Suprapubic skin (tissue), 4 donors: ENCODE measurements at regions not wholly inside any gene's neighbourhood (a gene's known extent, or its start where the extent isn't known, plus 50 kb on each side); places are given as distances from the start of the nearest gene placed in this dataset.

Experiments used
- DNase-seq, 2 donors: peaks; one replicate each; pipeline ENCODE4 v3.0.0-alpha.2; 2019; ENCODE audit warnings: low spot score in 2 of 2
- H3K27ac ChIP-seq: fragments of 200-600 bp; sonication (generic); one replicate; pipeline ENCODE4 v1.5.1; 2019
- H3K27me3 ChIP-seq: fragments of 200-600 bp; sonication (generic); one replicate; pipeline ENCODE4 v1.5.1; 2019
- H3K36me3 ChIP-seq: fragments of 200-600 bp; sonication (generic); one replicate; pipeline ENCODE4 v1.5.1; 2019
- H3K4me1 ChIP-seq: fragments of 200-600 bp; sonication (generic); one replicate; pipeline ENCODE4 v1.5.1; 2019
- H3K4me3 ChIP-seq: fragments of 200-600 bp; sonication (generic); one replicate; pipeline ENCODE4 v1.5.1; 2019; ENCODE audit warnings: mild to moderate bottlenecking
- H3K9me3 ChIP-seq: fragments of 200-600 bp; sonication (generic); one replicate; pipeline ENCODE4 v1.5.1; 2019
- EP300 ChIP-seq: sonication (generic); formaldehyde crosslinking; IDR thresholded peaks from one replicate; pipeline ENCODE4 v1.6.1; 2017; ENCODE audit warnings: antibody characterized with exemption
- POLR2A ChIP-seq, 2 donors: fragments of 450-650 bp; IDR thresholded peaks; one replicate each; pipeline ENCODE4 v1.6.1; 2017; ENCODE audit warnings: antibody characterized with exemption in 2 of 2, mild to moderate bottlenecking in 2 of 2, moderate library complexity in 2 of 2
- POLR2AphosphoS5 ChIP-seq, 3 donors: sonication (generic); formaldehyde crosslinking; IDR thresholded peaks; one replicate each; pipeline ENCODE4 v1.6.1; 2017; ENCODE audit warnings: antibody characterized with exemption in 3 of 3
- WGBS: methylation state at CpG from one replicate; pipeline ENCODE4 v1.1.5; 2018; 5-methylcytosine and 5-hydroxymethylcytosine counted together
- TF ChIP-seq, protein P1 (sequence below), 2 donors: fragments of 200-600 bp in 1 of 2; fragments of 450-650 bp in 1 of 2; sonication (generic) in 1 of 2; IDR thresholded peaks; one replicate each; pipeline ENCODE4 v1.5.1; 2016 to 2019; ENCODE audit warnings: antibody characterized with exemption in 2 of 2, mild to moderate bottlenecking in 1 of 2, moderate library complexity in 1 of 2

DNA sequence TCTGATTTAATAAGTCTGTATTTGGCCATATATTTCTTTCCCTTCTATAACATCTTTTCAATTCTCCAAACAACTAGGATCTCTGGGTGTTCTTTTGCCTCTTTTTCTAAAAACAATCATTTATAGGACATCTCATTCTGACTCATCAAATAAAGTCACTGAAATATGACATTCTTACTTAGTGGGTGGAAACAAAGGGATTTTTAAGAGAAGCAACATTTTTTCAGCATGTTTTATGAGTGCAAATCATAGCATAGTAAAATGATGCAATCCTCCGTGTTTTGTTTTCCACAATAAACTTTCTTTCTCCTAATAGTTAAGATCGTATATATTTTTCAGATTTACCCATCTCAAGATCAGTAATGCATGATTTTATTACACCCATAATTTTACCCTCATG lies 179.8 kb downstream of the SPCS3 start:
- H3K4me3 ChIP-seq: no peak overlapping the region
- no peaks in the 10 kb centered on the region for H3K9me3 ChIP-seq
- no peaks in the 10 kb centered on the region for H3K4me1 ChIP-seq
- no peaks in the 10 kb centered on the region for H3K27me3 ChIP-seq
- 49% methylated on average over 2 of the region's 2 CpGs for WGBS
- no peak for TF ChIP-seq POLR2AphosphoS5 (IDR thresholded peaks at IDR 0.05)
- TF ChIP-seq, protein P1, sequence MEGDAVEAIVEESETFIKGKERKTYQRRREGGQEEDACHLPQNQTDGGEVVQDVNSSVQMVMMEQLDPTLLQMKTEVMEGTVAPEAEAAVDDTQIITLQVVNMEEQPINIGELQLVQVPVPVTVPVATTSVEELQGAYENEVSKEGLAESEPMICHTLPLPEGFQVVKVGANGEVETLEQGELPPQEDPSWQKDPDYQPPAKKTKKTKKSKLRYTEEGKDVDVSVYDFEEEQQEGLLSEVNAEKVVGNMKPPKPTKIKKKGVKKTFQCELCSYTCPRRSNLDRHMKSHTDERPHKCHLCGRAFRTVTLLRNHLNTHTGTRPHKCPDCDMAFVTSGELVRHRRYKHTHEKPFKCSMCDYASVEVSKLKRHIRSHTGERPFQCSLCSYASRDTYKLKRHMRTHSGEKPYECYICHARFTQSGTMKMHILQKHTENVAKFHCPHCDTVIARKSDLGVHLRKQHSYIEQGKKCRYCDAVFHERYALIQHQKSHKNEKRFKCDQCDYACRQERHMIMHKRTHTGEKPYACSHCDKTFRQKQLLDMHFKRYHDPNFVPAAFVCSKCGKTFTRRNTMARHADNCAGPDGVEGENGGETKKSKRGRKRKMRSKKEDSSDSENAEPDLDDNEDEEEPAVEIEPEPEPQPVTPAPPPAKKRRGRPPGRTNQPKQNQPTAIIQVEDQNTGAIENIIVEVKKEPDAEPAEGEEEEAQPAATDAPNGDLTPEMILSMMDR (IDR thresholded peaks at IDR 0.05): no peak
- TF ChIP-seq POLR2A (IDR thresholded peaks at IDR 0.05): no peak
- no peak for TF ChIP-seq EP300
- H3K27ac ChIP-seq: no peak overlapping the region
- DNase-seq: no peak
- H3K36me3 ChIP-seq: no peaks in the 10 kb centered on the region

DNA sequence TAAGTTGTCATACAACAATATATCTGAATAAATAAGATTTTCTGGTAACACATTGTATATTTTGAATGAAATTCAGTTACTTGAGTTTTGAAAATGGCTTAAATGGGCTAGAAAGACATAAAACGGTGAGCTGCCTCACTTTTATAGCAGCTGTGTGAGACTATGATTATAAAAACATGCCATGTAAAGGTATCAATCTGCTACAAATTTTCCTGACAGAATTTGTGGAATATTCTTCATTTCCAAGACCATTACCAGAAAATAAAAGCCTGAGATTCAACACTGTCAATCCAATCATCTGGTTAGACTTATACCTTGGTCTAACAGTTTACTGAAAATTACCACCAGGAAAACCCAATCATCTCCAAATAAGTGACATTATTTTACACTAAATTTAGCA lies 181.1 kb downstream of the SPCS3 start:
- TF ChIP-seq EP300 (no peak), POLR2AphosphoS5 (IDR thresholded peaks at IDR 0.05) (no peak), POLR2A (IDR thresholded peaks at IDR 0.05) (no peak)
- TF ChIP-seq, protein P1 (IDR thresholded peaks at IDR 0.05): no peak
- Histone ChIP-seq H3K4me1 (no peaks in the 10 kb centered on the region), H3K27me3 (no peaks in the 10 kb centered on the region), H3K9me3 (no peaks in the 10 kb centered on the region), H3K4me3 (no peak overlapping the region), H3K36me3 (no peaks in the 10 kb centered on the region), H3K27ac (no peak overlapping the region)
- DNase-seq: no peak
- WGBS: 74% methylated on average over 1 of the region's 1 CpG

DNA sequence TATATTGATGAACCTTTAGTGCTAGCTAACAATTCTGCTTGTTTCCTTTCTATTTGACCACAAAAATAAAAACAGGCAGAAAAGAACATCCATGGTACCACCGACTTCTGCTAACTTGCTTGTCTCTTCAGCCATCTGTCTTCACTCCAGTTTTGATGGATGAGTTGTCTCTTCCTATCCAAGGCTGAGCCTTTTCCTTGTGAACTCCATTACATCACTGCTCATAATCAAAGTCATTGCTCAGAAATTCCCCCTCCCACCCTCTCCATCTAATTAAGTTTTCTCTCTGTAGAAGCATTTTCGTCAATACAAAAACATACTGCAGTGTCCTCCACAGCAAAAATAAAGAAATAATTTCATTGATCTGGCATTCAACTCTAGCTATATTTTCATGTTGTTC lies 184.4 kb downstream of the SPCS3 start:
- TF ChIP-seq POLR2AphosphoS5 (IDR thresholded peaks at IDR 0.05) (no peak), EP300 (no peak)
- 66% methylated on average over 2 of the region's 2 CpGs for WGBS
- Histone ChIP-seq H3K9me3 (no peaks in the 10 kb centered on the region), H3K36me3 (no peaks in the 10 kb centered on the region), H3K27ac (no peak overlapping the region), H3K4me1 (no peaks in the 10 kb centered on the region), H3K27me3 (no peaks in the 10 kb centered on the region), H3K4me3 (no peak overlapping the region)
- DNase-seq: no peak

DNA sequence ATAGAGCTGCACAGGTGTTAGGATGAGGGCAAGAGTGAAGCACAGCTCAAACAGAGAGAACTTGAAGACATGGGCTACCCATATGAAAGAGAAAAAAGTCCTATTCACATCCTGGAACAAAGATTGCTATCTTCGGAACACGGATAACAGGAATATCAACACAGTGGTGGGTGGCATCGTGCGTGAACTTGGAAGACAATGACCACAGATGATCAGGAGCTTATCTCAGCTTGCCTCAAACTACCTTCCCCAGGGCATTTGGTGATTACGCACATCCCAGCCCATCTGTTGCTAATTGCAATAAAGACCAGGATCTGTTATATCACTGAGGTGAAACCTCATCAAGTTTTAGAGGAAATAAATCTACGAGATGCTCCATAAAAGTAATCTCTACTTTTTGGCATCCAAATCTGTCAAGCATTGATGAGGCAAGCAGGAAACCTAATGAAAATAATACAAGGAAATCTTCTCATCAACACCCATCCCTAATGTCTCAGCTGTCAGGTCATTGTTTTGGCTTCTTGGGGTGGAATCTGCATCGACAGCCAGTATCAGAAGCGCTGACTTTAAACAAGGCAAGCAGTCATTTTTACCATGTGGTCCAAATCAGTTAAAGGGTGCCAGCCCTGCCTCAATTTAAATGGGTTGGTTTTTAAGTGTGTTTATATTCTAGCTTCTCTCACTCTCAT lies 188.2 kb downstream of the SPCS3 start:
- Histone ChIP-seq H3K9me3 (no peaks in the 10 kb centered on the region), H3K4me3 (no peak overlapping the region), H3K27ac (no peak overlapping the region), H3K27me3 (no peaks in the 10 kb centered on the region), H3K4me1 (no peaks in the 10 kb centered on the region), H3K36me3 (no peaks in the 10 kb centered on the region)
- no peak for DNase-seq
- TF ChIP-seq POLR2A (IDR thresholded peaks at IDR 0.05) (no peak), POLR2AphosphoS5 (IDR thresholded peaks at IDR 0.05) (no peak), EP300 (no peak)
- TF ChIP-seq, protein P1 (IDR thresholded peaks at IDR 0.05): no peak
- whole genome bisulfite sequencing: 85% methylated on average over 8 of the region's 8 CpGs

DNA sequence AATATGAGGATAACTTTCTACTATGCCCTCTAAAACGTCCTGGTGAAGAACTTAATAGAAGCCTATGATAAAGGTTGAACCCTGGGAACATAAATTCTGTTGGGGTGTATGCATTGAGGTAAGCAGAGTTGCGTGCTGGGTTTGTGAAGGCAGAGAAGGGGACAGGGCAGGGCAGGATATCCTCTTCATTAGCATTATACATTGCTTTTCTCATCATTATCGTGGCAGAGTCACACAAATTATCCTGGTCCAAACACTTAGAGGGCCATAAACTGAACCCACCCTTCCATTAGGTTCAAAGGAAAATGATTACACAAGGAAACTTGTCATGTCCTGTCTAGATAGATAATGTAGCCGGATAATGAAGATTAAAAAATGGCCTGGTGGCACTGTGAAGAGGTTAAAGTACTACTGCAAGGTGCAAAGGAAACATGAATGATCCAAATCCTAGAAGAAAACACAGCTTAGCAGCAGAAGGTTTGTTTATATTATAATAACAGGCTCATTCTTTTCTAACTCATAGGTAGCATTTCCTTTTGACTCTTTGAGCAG lies 189.1 kb downstream of the SPCS3 start:
- TF ChIP-seq, protein P1 (IDR thresholded peaks at IDR 0.05): no peak
- TF ChIP-seq POLR2A (IDR thresholded peaks at IDR 0.05) (no peak), EP300 (no peak), POLR2AphosphoS5 (IDR thresholded peaks at IDR 0.05) (no peak)
- DNase-seq: no peak
- 46% methylated on average over 4 of the region's 4 CpGs for WGBS
- no peaks in the 10 kb centered on the region for H3K27me3 ChIP-seq
- H3K9me3 ChIP-seq: no peaks in the 10 kb centered on the region
- no peaks in the 10 kb centered on the region for H3K36me3 ChIP-seq
- H3K4me3 ChIP-seq: no peak overlapping the region
- no peak overlapping the region for H3K27ac ChIP-seq
- H3K4me1 ChIP-seq: no peaks in the 10 kb centered on the region
